ENCODE measurements at regions not wholly inside any gene's neighbourhood (a gene's known extent, or its start where the extent isn't known, plus 50 kb on each side); places are given as distances from the start of the nearest gene placed in this dataset.

DNA sequence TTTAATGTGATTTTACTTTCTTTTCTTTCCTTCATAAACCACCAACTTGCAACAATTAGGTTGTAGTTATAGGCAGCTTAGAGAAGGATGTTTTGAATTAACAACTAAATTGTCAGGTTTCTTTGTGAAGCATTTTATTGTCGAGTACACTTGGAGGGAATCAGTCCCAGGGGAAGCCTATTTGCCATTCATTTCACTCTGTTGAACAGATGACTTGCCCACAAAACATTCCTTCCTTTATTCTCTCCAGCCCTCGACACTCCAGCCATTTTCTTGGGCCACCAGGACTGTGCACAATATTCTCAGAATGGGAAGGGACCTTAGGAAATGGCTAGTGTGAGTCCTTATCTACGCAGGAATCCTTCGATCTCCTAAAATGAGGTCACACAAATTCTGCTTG is 620.6 kb downstream of the SOX6 start:
- no peak for DNase-seq

DNA sequence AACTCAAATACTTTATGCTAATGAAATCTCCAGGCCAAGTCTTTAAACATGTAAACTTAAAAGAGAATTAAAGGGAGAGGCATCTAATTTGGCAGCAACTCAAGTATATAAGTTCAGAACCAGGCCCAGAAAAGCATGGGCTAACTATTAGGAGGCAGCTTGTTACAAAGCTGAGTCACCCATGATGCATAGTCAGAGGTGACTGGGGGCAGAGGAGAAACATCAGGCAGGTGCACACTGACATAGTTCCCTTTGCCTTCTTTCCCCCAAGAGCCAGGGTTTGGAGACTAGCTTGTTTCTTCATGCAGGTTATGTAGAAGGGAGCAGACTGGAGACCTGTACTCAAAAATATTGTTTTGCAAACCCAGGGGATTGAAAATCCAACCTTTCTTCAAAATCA is 619.0 kb downstream of the SOX6 start:
- no peak for DNase-seq

DNA sequence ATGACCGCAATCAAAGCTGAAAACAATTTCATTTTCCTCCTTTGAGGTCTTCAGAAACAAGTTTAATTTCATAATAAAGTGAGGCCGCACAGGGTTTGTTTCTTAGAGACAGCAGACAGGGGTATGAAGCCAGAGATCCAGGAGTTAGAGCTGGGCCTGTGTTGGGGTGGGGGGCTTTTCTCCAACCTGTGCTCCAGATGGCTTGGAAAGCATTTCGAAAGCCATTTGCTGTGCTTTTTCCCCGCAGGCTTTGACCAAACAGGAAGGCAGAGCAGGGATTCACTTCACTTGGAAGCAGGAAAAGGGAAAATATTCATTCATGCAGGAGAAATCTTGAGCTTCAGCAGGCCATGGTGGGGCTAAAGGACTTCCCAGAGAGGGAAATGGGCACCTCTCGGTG is 617.4 kb downstream of the SOX6 start:
- no peak for DNase-seq

DNA sequence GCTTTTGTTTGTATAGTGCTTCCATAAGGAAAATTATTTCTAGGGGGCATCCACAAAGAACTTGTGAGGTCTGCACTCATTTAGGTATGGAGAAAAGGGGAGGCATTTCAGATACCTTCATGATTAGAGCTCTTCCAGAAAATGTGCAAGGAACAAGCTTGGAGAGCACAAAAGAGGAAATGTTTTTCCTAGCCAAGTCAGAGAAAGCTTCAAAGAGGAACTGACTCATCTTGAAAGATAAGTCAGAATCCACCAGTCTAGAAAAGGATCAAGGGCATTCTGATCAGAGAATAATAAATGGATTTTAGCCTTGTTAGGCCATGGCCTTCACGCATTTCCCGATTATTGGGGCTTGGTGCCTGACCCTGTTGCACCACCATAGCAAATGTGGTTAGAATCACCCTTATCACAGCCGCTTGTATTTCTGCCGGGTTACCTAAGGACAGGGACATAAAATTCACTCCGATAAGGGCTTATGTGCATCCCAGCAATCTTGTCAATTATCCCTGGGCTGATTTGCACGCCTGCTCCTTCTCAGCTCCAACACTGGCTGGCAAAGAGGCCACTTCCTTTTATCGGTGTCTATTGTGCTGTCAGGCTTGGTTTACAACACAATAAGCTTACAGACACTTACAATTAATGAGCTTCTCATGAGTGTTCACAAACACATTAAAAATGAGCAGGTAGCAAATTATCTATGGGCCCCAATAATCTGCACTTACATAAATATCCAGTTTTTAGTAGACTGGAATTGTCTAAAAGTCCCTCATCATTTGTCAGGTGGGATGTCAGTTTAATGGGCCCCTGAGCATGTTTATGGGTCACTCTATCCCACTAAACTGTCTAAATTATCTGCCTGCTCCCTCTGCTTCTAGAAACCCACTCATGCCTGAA is 613.5 kb downstream of the SOX6 start:
- DNase-seq, result peak; percentile 21

DNA sequence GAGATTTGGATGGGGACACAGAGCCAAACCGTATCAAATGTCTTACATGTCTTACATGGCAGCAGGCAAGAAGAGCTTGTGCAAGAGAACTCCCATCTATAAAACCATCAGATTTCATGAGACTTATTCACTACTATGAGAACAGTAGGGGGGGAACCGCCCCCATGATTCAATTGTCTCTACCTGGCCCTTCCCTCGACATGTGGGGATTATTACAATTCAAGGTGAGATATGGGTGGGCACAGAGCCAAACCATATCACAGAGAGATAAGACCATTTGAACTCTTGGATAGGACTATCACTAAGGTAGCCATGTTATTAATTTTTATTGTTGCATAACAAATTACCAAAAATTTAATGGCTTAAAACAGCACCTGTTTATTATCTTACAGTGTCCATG is 611.7 kb downstream of the SOX6 start:
- DNase-seq, result no peak

DNA sequence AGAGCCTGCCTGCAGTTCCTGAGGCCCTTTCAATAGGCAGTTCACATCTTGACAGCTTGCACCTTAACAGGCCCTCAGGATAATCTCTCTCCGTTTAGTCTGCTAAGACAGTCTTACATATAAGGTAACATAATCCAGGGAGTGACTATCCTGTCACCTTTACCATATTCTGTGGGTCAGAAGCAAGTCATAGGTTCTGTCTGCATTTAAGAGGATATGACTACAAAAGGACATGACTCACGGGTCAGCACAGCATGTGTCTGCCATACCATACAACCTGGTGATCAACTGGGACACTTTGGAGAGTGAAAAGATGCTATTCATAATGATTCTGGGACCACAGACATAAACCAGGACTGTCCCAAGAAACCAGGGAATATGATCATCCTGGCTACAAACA is 611.1 kb downstream of the SOX6 start:
- DNase-seq, result no peak

DNA sequence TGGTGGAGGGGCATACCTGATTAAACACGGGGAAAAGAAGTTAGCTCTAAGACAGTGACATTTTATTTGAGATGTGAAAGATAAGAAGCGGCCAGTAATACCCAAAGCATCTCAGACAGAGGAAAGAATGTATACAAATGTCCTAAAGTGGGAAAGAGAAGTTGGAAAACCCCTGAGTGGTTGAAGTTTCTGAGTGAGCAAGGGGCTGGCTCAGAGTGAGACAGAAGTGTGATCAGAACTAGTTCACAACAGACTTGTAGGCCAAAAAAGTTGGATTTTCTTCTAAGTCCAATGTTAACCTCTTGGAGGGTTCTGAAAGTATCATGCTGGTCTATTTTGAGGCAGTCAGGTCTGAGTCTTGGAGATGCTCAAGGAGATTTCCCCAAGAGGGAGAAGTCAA is 608.7 kb downstream of the SOX6 start:
- no peak for DNase-seq

DNA sequence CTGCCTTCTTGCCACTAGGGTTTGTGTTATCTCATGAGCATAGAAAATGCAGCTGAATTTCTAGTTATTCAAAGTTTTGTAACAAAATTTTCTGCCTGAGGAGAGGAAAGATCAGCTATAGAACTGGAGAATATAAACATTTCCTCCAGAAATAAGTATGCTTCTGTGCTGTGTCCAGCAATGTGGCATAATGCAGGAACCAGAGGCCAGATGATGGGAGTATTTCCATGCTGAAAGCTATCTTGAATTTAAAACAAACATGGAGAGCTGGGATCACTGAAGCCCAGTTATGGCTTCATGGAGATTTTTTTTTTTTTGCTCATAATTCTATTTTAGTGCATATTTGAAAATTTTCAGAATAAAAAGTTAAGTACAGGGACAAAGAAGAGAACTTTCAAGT is 608.2 kb downstream of the SOX6 start:
- no peak for DNase-seq

DNA sequence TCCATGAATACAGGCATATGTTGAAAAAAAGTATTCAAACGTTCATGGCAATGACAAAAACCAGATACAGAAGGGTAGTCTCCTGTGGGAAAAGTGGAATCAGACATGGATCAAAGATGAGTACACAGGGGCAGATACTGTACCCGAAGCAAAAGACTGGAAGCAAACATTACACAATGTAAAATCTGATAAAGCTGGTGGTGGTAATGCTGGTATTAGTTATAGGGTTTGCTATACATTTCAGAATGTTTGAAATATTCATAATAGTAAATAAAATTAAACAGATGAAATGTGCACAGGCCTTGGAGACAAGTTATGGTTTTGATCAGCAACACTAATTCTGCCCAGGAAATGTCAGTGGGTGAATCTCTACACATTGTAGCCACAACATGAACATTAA is 607.6 kb downstream of the SOX6 start:
- no peak for DNase-seq

DNA sequence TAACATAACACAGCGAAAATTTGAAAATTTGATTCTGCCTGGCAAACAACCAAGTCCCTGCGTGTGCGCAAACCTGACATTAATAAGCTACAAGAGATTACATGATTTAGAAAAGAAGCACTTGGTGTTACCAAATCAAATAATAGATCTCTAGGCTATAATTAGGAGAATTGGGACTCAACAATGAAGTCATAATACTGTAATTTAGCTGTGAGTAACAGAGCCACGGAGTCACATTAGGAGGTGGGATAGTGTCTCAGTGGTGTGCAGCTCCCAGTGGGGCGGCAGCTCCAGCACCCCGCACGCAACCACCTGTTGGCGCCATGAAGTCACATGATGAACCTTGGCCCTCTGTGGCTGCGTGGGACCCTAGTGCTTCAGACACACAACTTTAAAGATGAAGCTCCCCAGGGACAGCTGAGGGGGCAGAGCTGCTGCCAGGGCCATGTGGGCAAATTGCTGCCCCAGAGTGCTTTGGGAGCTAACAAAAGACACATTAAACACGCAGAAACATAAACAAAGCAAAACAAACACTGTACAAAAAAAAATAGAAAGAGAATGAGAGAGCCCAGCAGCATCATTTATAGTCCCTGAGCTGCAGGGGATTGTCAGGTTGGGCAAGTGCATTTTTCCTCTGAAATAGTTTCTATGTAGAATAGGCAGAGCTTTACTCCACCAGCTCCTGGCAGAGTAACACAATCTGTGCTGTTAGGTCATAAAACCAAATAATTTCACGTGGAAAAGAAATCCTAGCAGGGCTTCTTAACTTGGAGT is 605.6 kb downstream of the SOX6 start:
- DNase-seq, result no peak

DNA sequence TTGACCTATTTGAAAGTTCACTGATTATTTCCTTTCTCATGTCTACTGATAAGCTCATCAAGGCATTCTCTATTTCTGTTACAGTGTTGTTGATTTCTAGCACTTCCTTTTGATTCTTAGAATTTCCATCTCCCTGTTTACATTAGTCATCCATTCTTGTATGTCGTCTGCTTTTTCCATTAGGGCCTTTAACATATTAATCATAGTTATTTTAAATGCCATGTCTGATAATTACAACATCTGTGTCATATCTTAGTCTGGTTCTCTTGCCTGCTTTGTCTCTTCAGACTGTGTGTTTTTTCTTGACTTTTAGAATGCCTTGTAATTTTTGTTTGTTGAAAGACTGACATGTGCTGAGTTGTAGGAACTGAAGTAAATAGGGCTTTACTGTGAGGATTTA is 602.1 kb downstream of the SOX6 start:
- DNase-seq, result no peak

DNA sequence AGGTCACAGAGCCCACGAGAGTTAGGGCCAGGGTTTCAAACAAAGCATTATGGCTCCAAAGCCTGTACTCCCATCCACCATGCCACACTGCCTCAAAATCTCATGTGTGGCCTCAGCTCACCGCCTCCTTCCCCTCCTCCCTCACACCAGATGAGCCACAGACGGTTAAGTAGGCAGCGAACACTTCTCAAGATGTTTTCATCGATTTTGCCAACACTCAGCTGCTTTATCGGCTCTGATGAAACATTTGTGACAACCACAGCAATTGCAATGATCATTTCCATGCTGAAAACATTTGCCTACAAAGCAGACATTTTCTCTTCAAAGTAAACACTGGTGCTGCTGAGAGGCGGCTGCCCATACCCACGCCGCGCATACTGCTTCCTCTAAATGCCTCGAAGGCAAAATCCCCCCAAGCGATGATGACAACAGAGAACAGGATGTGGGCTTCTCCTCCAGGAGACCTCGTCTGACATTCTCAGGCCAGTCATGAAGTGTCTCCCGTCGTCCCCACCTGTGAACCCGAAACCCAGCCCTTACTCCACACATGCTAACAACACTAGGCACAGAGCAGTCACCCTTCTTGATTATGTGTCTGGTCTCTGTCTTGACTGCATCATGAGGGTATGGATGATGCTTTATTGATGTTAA is 599.2 kb downstream of the SOX6 start:
- no peak for DNase-seq

DNA sequence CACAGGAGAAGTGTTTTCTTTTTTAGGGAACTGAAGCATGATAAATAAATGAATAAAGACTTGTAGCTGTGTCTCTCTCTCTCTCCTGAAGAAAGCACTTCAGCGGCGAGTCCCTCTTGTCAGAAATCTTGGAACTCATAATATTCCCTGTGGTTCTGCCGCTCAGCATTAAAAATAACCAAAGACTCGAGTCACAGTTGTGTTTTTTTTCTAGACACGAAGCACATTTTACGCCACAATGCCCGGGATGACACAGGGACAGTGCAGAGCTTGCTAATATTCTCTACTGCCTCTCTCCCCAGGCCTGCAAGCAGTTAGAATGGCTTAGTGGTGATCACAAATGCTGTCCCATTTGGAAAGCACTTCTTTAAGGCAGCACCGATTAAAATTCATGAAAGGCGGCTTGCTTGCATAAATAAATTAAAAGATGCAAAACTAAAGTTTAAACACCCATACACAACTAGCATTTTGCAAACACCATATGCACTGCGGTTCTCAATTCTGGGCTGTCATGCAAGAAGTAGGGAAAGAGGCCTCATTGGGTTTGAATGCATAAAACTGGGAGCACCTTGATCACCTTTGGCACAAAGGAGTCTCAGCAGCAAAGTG is 597.4 kb downstream of the SOX6 start:
- no peak for DNase-seq

DNA sequence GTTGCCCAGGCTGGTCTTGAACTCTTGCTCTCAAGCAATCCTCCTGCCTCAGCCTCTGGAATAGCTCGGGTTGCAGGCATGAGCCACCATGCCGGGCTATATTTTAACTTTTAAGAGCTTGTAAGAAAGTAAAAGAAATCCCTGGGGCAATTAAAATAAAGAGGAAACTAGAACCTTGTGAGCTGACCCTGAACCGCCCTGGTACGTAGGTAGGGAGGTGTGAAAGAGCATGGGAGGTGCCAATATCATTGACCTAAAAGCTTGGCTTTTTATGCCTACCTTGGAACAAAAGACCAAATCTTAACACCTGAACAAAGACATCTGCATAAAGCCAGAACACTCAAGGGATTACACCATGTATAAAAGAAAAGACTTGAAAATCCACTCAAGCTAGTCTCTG is 595.1 kb downstream of the SOX6 start:
- no peak for DNase-seq

DNA sequence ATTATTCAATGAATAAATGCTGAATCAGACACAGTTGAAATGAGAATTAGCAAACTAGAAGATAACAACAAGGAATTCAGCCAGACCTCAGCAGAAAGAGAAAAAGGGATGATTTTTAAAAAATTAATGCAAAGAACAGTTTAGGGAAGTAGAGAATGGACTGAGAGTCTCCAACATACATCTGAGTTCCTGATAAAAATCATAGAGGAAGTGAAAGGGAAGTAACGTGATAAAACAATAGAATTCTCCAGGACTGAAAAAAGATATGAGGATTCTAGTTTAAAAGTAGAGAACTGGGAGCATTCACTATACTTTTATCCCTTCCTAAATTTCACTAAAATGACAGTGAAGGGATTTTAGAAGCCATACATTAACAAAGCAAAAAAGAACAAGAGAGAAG is 592.0 kb downstream of the SOX6 start:
- DNase-seq, result no peak

DNA sequence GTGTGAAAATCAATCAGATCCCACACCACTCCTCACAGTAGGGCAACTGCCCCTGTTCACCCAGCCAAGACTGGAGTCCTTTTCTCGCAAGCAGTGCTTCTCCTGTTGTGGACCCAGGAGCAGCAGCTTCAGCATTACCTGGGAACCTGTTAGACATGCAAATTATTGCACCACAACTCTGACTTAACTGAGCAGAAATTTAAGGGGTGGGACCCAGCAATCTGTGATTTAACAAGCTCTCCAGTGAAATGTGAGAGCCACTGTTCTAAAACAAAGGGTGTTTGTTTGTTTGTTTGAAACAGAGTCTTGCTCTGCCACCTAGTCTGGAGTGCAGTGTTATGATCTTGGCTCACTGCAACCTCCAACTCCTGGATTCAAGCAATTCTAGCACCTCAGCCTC is 591.4 kb downstream of the SOX6 start:
- no peak for DNase-seq

DNA sequence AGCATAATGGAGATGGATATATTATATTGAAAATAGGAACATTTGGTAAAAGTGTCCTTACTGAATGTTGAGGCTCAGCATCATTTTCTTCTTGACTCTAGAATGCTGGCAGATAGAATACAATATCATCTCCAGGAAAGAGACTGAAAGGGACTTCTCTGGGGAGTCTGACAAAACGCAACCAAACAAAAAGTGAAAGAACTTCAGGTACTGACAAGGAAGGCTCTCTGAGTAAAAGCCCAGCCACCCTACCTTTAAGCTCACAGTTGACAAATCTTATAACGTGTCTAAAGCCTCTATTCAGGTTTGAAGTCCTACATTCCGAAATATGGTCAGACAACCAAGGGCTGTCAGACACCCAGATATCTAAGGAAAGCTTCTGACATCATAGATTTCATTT is 590.8 kb downstream of the SOX6 start:
- no peak for DNase-seq

DNA sequence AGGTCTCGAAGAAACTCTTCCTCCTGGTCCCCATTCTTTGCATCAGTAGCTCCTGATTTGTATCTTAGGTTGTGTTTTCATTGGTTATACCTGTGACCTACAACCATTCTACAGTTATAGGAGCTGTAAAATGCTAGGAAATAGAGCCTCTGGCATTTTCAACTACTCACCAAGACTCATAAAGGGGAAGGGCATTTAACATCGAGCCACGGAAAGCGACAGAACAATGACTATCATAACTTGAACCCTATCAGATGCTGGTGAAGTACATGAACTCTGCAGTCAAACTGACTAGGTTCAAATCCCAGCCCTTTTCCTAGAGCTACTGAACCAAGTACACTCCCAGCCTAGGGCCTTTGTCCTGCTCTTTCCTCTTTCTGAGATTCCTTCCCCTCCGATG is 588.0 kb downstream of the SOX6 start:
- no peak for DNase-seq

DNA sequence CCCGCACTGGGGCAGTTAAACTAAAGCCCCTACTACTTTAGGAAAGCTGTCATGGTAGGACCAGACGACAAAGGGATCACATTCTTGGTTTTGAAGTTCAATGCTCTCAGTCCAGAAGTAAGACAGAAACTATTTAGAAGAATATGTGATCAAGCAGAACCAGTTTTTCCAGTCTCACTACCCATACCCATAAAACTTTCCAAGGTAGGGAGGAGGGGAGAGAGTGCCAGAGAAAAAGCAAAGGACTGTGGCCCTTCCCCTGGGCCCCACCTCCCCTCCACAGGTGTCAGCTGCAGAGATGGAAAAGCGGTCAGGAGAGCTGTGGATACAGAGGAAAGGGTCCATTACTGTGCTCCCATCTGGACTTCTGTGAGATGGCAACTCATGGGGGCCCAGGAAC is 587.1 kb downstream of the SOX6 start:
- peak; percentile 60 for DNase-seq

DNA sequence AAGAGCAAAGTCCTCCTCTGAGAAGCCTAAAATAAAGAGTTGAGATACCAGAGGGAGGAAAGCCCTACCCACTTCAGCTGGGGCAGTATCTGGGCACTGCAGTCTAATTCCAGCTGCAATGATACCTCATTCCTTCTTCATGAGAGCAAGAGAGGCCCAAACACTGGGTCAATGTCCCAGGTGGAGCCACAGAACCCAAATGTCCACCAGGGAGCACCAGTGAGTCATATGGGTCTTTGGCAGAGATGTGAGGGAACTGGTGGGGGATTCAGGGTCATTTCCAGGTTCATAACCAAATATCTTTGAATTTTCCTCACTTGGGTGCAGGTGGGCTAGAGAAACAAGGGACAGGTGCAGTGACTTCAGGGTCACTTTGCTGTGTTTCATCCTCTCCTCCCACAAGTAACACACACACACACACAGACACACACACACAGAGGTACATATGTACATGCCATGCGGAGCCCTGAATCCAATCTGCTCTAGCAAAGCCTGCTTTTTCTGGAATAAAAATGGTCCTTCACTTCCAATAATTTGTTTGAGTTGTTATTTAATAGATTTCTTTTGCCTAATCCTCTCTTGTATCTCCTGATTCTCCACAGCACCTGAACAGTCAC is 585.4 kb downstream of the SOX6 start:
- no peak for DNase-seq

DNA sequence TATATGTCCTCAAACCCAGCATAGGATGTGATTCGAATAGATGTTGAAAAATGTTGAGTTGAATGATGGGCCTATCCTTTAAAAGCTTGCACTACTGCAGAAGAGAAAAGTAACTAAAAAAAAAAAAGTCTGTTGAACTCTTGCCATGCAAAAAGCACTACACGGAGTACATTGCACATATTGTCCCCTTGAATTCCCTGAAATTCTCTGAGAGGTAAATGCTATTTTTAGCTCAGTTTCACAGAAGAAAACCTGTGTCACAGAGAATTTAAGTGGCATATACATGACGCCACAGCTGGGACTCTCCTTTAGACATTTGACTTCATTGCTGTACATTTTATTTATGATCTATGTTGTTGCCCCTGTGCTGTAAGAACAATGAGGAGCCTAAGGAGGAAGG is 583.8 kb downstream of the SOX6 start:
- no peak for DNase-seq

DNA sequence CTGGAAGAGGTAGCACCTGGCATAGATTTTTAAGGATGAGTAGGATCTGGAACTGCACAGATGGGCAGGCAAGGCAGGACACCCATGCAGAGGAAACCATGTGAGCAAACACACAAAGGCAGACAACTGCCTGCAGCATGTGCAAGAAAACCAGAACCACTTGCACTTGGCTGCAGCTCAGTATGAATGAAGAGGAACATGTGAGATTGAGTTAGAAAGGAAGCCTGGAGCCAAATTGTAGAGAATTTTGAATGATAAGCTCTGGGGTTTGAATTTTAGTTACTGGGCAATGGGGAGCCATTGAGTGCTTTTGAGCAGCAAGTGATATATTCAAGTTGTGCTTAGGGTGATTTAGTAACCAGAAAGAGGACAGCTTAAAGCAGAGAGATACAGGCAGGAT is 583.4 kb downstream of the SOX6 start:
- DNase-seq, result no peak

Measured in renal pelvis (tissue), 1 donor.